Stimulated activated naive CD8-positive, alpha-beta T cell treated with anti-CD3 and anti-CD28 coated beads, Interleukin-15, Interleukin-2, amounts not matched to agents 100 U/mL and 50 U/mL, for 24 hours (primary cell): ENCODE measurements at regions not wholly inside any gene's neighbourhood (a gene's known extent, or its start where the extent isn't known, plus 50 kb on each side); places are given as distances from the start of the nearest gene placed in this dataset.
"Not testable (repeated sequence)": the region's sequence is repeated elsewhere in the genome, so short reads cannot be mapped to it uniquely, and the experiment has no call there.

Experiments used
- ATAC-seq: fragments of 150-1000 bp; cut with Tn5 transposase; one replicate; pipeline ENCODE4 v1.10.0; 2021
- DNase-seq: peaks from one replicate; pipeline ENCODE4 v3.0.0; 2021

GRCh38 chr1:101550581-101550980 is 313.8 kb downstream of the S1PR1 start:
- ATAC-seq (no peak), DNase-seq (no peak)

GRCh38 chr1:101566883-101567538 is 330.2 kb downstream of the S1PR1 start:
- DNase-seq (no peak), ATAC-seq (no peak)

GRCh38 chr1:101567582-101568189 is 330.9 kb downstream of the S1PR1 start:
- DNase-seq = peak; percentile 47
- peak; percentile 68 for ATAC-seq

DNA sequence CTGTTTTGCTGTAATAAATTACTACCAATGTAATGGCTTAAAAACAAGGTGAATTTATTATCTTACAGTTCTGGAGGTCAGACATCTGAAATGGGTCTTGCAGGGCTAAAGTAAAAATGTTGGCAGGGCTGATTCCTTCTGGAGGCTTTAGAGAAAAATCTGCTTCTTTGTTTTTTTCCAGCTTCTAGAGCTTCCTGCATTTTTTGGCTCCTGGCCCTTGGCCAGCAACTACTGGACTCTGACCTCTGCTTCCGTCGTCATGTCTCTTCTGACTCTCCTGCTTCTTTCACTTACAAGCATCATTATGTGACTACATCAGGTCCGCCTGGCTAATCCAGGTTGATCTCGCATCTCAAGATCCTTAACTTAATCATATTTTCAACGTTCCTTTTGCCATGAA is 350.9 kb downstream of the S1PR1 start:
- ATAC-seq = no peak
- no peak for DNase-seq

DNA sequence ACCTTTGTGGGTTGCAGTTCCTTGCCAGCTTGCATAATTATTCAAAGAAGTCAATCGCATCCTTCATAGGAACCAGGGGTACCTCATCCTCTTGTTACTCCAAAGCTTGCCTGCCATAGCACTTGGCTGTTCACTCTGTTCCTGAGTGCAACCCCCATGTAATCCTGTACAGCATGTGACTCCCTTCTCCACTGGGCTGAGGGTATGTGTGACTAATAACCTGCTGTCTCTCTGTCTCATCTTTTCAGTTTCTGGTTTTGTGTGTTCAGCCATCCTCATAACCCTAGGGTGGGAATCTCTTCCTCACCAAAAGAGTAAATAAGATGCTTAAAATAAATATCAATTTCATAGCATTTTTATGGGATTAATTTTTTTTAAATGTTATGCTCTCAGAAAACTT is 351.9 kb downstream of the S1PR1 start:
- ATAC-seq (peak; percentile 23), DNase-seq (no peak)

DNA sequence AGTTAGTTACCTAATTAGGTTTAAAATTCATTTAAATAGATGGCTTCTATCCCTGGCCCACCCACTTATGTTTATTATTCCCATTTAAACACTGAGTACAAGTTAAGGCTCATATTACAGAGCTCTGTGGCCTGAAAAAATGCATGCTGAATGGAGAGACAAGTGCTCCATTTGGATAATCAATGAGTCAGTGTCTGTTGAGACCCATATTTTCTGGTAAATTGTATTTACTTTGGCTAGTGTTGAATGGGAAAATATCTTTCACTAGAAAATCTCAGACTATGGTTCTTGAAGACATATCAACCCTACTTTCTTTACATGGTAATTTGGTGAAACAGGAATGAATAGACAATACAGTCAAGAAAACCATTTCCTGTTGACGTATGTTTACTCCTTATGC is 356.0 kb downstream of the S1PR1 start:
- ATAC-seq = no peak
- no peak for DNase-seq

DNA sequence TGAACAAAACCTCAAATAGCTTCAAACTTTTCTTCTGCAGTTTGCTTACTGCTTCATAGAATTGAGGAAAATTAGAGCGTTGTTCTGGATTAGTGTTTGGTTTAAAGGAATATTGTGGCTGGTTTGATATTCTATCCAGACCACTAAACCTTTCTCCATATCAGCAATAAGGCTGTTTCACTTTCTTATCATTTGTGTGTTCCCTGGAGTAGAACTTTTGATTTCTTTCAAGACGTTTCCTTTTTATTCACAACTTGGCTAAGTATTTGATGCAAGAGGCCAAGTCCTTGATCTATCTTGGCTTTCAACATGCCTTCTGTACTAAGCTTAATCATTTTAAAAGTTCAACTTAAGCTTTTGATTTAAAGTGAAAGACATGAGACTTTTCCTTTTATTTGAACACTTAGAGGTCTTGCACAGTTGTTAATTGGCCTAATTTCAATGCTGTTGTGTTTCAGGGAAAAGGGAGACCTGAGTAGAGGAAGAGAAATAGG is 359.1 kb downstream of the S1PR1 start:
- ATAC-seq = no peak
- no peak for DNase-seq

GRCh38 chr1:101600615-101601014 is 363.8 kb downstream of the S1PR1 start:
- DNase-seq, ATAC-seq: not testable (repeated sequence)

DNA sequence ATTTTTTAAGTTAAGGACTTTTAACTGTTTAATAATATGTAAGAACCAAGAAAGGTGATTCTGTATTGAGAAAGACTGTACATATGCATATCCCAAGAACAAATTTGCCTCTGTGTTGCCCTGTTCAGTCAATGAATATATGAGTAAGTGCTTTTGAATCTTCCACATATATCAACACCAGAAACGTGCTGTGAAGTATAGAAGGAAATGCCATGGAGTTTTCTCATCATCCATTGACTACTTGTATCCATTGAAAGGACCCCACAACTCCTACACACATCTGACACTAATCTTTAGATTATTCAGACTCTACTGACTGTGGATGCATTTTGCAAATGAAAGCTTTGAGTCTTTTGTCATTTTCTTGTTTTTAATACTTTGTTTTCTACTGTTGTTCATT is 366.9 kb downstream of the S1PR1 start:
- no peak for ATAC-seq

DNA sequence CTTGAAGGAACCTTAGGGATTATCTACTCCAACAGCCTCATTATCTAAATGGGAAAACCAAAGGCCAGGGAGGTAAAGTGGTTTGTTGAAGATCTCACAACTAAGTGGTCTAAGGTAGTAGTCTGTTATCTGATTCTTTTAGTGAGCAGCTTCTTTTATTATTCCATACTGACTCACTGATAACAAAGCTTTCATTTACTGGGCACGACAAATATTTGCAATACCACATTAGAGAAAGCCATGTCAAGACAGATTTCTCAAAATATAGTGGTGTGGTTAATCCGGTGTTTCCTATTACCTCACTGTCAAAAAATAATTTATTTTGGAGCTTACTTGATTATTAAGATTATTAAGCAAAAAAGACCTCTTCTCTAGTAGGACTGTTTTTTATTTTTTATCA is 369.1 kb downstream of the S1PR1 start:
- ATAC-seq (no peak), DNase-seq (no peak)

More for the DNA sequence above, 366.9 kb downstream of the S1PR1 start:
- no peak for DNase-seq

GRCh38 chr1:101613546-101613945 is 376.7 kb downstream of the S1PR1 start:
- DNase-seq (no peak), ATAC-seq (no peak)

- DNase-seq = no peak
Observed at GRCh38 chr1:101618900-101619299, 377.8 kb downstream of the OLFM3 start.

GRCh38 chr1:101632548-101633272 is 364.0 kb downstream of the OLFM3 start:
- ATAC-seq (no peak), DNase-seq (no peak)

More at GRCh38 chr1:101618900-101619299, 377.8 kb downstream of the OLFM3 start:
- no peak for ATAC-seq

DNA sequence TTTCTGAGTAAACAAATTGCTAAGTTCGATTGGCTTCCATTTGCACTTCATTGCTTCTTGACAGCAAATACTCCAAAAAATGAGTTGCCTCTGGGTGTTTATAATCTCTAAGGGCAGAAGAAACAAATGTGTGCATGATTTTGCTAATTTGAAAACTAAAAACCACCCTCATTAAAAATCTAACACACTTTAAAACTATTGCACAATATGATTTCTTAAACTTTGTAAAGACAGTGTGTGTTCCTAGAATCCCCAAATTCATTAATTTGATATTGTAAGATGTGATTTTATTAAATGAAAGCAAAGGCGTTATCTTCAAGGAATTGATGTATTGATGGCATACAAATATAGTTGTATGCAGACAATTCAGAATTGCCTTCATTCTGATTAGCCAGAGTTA is 350.9 kb downstream of the OLFM3 start:
- ATAC-seq = no peak

DNA sequence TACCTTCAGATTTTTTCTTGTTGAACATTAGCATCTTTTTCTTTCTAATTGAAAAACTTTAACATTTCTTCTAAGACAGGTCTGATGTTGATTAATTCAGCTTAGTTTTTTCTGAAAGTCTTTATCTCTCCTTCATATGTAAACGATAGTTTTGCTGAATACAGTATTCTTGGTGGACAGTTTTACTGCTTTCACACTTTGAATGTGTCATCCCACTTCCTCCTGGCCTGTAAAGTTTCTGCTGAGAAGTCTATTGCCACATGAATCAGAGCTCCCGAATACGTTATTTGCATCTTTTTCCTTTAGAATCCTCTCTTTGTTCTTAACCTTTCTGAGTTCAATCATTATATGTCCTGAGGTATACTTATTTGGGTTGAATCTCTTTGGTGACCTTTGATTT is 344.2 kb downstream of the OLFM3 start:
- DNase-seq (no peak), ATAC-seq (no peak)

More for the DNA sequence above, 350.9 kb downstream of the OLFM3 start:
- no peak for DNase-seq

- no peak for ATAC-seq
- DNase-seq = no peak
Observed at GRCh38 chr1:101653482-101653946, 343.2 kb downstream of the OLFM3 start.

DNA sequence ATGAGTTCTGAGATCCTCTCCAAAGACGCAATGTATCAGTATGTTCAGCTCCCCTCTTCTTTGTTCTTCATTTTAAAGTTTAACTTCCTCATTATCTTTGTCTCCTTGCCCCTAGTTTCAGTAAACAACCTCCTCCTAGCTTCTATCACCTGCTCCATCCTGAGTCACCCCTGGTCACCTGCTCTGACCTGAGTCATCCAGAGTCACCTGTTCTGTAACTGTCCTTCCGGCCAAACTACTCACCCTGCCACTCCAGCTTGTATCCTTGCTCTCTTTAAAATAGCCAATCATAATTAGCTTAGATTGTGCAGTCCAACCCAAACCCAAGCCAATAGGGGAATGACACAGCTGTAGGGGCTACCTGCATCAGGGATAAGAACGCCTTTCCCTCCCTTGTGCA is 332.0 kb downstream of the OLFM3 start:
- DNase-seq = no peak
- ATAC-seq = no peak

GRCh38 chr1:101667761-101668160 is 329.0 kb downstream of the OLFM3 start:
- ATAC-seq (no peak), DNase-seq (no peak)

DNA sequence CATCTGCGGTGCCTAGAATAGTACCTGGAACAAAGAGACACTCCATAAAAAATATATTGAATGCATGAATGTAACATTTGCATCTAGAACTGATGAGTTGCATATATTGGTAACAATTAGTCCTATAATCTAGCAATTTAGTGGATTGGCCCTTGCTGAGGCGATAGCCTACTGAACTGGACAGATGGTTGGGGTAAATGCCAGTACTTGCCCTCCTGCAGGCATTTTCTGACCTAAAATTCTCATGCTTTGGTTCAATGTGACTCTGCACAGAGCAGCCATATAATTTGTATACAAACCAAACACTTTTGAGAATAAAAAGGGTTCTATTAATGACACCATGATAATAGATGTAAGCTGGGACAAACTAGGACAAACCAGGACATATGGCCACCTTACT is 313.6 kb downstream of the OLFM3 start:
- ATAC-seq = no peak

DNA sequence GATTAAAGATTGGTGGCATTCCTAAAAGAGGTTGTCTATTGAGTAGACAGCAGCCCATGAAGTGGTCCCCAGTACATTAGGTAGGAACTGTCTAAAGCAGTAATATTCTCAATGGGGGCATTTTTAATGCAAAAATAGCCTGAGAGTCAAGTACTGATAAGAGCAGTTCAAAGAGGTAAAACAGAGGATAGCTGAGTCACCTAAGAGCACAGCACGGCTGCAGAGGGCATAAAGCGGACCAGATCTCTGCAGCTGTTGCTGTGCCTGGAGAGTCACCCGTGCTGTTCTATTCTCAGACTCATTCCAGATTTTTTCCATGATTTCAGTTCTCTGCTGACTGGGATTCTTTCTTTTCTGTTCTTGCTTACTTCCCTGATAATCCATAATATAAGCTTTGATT is 313.2 kb downstream of the OLFM3 start:
- ATAC-seq = no peak
- no peak for DNase-seq

More for the DNA sequence above, 313.6 kb downstream of the OLFM3 start:
- DNase-seq = no peak

GRCh38 chr1:101697072-101697471 is 299.7 kb downstream of the OLFM3 start:
- no peak for ATAC-seq
- DNase-seq = no peak

- no peak for DNase-seq
Observed at GRCh38 chr1:101698681-101699080, 298.0 kb downstream of the OLFM3 start.

DNA sequence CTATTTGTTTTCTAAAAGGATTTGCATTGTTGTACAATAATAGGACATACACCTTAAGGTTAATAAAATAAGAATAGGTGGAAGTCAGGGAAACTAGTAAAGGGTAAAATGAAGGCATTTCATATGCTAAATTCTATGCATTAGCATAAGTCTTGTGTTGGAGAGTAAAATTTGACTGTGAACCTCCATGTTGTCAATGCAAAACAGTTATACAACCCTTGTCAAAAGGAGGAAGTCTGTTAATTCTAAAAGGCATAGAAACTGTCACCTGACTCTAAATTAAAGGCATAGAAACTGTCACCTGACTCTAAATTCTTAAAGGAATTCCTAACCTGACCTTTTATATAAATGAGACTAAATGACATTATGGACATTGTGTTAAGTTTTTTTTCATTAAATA is 291.8 kb downstream of the OLFM3 start:
- ATAC-seq (no peak), DNase-seq (no peak)

More at GRCh38 chr1:101698681-101699080, 298.0 kb downstream of the OLFM3 start:
- ATAC-seq = no peak
